HG03135 (cell line): ENCODE measurements at regions not wholly inside any gene's neighbourhood (a gene's known extent, or its start where the extent isn't known, plus 50 kb on each side); places are given as distances from the start of the nearest gene placed in this dataset.

Experiments used
- ATAC-seq: cut with Tn5 transposase; IDR thresholded peaks from one replicate; pipeline ENCODE4 v1.9.1; 2021; ENCODE audit warnings: mild to moderate bottlenecking, moderate library complexity; ENCODE audit not compliant: unreplicated experiment

- no peak for ATAC-seq
Measured at GRCh38 chr5:158413122-158413680, 554.3 kb upstream of the CLINT1 start.

- ATAC-seq: no peak
Measured at GRCh38 chr5:158410976-158411375, 552.0 kb upstream of the CLINT1 start.

GRCh38 chr5:158409507-158409906 is 550.6 kb upstream of the CLINT1 start:
- peak; percentile 60 for ATAC-seq

DNA sequence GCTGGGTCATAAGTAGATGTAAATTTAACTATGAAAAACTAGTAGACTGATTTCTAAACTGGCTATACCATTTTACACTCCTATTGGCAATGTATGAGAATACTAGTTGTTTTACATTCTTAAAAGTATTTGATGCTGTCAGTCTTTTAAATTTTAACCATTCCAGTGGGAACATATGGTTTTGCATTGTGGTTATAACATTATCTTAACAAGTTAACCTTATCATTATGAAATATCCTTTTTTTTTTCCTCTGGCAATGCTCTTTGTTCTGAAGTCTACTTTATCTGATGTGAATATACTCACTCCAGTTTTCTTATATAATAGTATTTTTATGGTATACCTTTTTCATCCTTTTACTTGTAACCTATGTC is 548.9 kb upstream of the CLINT1 start:
- ATAC-seq: no peak

GRCh38 chr5:158406884-158407823 is 548.2 kb upstream of the CLINT1 start:
- ATAC-seq: no peak

- ATAC-seq: peak; percentile 90
Measured at GRCh38 chr5:158398360-158399201, 539.6 kb upstream of the CLINT1 start.

GRCh38 chr5:158397278-158397677 is 538.3 kb upstream of the CLINT1 start:
- ATAC-seq: no peak

DNA sequence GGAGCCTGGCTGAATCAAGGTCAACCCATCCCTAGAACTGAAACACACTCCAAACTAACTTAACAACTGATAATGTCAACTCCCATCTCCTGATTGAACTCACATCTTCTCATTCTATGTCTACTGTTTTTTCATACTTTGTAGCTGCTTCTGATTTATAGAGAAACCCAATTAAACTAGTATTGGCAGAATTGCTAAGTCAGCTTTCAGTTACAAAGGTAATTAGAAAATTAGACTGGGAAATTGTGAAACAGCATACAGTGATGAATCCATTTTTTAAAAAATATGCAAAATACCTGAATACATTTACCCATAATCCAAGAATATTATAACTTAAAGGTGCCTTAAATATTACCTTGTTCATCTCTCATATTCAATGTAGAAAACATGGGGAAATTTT is 535.2 kb upstream of the CLINT1 start:
- ATAC-seq: no peak

DNA sequence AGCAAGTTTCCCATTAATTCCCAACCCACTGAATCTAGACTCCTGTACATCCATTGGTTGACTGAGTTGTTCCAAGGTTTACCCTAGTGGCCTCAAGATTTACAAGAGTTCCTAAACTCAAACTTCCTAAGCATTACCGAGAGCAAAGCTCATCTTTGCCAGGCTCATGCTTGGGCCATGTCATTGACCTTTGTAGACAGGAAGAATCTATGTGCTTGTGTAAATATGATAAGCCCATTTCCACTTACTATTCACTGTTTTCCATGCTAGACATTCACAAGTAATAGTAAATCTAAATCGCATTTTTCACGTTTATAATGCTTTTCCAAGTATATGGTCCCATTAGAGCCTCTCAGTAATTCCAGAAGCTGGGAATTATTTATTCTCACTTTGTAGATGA is 534.5 kb upstream of the CLINT1 start:
- ATAC-seq: no peak

DNA sequence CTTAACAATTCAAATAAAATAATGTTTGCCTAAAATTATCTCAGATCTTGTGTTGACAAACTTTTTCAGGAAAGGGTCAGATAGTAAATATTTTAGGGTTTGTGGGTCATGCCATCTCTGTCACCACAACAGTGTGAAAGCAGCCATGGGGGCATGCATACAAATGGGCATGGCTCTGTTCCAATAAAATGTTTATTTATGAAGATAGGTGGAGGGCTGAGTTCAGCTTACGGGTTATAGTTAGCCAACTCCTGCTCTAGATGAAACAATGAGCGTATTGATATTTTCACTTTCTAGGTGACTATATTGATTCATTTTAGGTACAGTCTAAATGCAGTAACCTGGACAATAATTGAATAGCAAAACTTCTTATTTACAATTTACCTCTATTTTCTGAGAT is 533.8 kb upstream of the CLINT1 start:
- no peak for ATAC-seq

DNA sequence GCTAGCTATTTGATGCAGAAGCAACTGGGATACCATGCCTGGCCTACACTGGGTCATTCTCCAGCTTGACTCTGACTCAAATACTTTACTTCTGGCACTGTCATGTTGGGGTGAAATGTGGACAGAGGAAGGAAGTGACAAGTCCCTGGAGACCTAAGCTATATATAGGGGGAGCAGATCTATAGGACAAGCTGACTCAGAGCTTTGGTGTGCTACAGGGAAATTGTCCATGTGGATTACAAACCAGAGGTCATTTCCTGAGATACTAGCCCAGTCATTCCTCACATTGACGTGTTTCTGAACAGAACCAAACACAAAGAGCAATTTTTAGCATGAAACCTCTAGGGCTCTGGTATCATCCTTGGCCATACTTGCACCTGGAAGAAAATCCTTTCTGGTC is 531.6 kb upstream of the CLINT1 start:
- no peak for ATAC-seq

GRCh38 chr5:158389786-158390185 is 530.8 kb upstream of the CLINT1 start:
- ATAC-seq: no peak

DNA sequence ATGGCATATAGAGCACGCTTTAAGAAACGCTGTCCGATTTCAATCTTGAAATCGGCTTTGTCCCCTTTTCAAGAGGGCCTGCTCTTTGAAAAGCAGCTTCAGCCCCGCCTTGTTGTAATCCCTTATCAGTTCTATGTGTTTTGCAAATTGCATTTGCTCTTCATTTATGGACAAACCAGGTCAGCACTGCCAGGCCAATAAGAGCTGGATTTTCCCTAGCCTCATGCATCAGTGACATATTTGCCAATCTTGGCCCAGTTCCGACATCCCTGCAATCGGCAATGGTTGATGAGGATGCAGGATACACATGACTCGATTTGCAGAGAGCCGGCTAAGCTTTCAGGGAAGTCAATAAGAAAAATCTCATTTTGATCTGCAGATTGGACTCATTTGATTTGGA is 529.1 kb upstream of the CLINT1 start:
- no peak for ATAC-seq

GRCh38 chr5:158387499-158387898 is 528.6 kb upstream of the CLINT1 start:
- ATAC-seq: no peak

DNA sequence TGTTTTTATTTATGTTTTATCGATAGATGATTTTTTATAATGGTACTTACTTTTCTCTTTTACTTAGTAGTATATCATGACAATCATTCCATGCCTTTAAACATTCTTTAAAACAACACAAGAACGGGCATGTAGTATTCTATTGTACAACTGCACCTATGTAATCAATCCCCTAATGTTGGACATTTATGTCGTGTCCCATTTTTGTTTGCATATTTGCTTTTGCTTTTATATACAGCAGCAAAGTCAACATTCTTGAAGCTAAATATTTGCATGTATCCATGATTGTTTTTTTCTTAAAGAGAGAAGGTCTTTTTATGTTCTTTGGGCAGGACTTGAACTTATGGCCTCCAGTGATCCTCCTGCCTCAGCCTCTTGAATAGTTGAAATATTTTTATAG is 527.0 kb upstream of the CLINT1 start:
- no peak for ATAC-seq

DNA sequence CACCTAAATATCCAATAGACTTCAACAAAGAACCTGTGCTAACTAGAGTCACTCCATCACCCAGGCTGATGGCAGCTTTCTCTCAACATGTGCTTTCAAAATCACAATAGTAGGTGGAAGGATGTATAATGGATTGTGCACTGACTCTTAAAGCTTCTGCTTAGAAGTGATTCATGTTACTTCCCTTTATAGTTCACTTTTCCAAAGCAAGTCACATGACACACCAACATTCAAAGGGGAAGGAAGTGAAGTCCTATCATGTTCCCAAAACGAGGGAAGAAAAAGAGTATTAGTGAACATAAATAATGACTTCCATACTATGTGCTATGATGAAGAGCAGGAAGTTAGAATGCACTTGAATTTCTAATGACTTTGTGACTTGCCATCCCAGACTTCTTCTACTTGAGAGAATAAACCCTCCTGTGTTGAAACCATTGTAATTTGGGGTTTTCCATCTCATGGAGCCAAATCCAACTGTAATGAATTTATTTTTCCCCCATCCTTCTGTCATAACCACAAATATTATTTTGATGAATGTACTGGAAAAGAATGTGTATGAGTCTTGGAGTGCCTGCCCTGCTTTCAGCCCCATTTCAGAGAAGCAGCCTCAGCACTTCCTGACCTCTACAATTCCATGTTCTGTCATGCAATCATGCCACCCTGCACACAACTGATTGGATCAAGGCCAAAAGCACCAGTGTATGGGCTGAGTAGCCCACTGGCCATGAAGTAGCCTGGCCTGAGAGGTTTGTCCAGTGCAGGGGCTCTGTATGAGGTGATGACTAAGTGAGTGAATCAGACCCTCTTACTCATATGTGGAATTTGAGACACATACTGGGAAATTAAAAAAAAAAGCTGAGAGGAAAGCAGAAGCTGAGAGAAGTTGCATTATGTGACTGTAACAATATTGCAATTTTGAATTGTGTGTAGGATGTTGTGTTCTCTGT is 525.9 kb upstream of the CLINT1 start:
- ATAC-seq: no peak

- no peak for ATAC-seq
Measured at GRCh38 chr5:158383486-158383885, 524.5 kb upstream of the CLINT1 start.

DNA sequence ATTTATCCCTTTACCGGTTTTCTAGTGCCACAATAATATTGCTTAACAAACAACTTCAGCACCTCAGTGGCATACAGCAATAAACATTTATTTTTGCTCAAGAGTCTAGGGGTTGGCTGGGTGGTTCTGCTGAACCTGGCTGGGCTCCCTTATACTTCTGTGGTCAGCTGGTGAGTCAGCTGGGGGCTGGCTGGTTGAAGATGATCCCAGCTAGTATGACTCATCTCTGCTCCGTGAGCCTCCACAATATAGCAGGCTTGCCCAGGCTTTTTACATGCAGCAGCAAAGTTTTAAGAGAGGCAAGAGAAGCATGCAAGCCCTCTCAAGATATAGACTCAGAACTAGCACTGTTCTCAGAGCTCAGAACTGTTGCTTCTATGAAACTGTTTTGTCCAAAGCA is 523.5 kb upstream of the CLINT1 start:
- peak; percentile 86 for ATAC-seq

DNA sequence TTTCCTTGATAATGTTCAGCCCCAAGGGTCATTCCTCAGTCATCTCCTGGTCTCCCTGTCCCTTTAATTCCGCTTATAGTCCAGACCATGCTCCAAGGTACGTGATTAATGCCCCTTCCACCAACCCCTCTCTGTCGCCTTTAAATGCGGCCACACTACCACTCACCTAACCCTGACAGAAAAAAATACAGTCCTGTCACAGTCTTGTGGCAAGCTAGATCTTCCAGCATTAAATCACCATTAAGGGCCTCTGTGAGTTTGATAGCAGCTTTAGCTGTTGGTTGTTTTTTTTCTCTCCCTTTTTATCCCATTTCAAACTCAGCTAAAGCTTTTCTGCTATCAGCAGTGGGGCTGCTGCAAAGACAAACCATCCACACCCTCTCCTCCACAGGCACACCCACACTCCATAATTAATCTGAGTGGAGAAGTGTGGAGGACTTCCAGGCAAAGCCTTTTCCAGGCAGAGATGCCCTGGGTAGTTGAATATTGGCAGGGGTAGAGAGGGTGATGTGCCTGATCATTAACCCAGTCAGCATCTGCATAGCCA is 522.7 kb upstream of the CLINT1 start:
- ATAC-seq: no peak

GRCh38 chr5:158380661-158381060 is 521.7 kb upstream of the CLINT1 start:
- ATAC-seq: no peak
